NCI-H446 (cell line): ENCODE measurements at regions not wholly inside any gene's neighbourhood (a gene's known extent, or its start where the extent isn't known, plus 50 kb on each side); places are given as distances from the start of the nearest gene placed in this dataset.

Source experiments
- DNase-seq, 2 experiments: peaks; one replicate each; lab custom pipeline; 2025; lab: John Stamatoyannopoulos, UW

DNA sequence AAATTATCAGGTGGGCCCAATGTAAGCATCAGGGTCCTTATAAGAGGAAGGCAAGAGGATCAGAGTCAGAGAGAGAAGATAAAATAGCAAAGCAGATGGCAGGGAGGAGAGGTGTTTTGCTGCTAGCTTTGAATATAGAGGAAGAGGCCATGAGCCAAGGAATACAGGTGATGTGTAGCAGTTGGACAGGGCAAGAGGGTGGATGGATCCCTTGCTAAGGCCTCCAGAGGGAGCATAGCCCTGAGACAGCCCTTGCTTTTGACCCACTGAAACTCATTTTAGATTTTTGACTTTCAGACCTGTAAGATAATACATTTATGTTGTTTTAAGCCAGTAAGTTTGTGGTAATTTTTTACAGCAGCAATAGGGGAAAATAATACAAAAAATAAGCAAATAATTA is 116.6 kb upstream of the PARD3B start:
- DNase-seq = no peak

DNA sequence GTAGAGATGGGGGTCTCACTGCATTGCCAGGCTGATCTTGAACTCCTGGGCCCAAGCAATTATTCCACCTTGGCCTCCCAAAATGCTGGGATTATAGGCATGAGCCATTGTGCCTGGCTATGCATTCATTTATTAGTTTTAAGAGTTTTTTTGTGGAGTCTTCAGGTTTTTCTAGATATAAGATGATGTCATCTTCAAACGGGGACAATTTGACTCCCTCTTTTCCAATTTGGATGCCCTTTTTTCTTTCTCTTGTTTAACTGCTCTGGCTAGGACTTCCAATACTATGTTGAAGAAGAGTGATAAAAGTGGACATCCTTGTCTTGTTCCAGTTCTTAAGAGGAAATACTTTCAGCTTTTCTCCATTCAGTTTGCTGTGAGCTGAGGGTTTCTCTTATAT is 113.7 kb upstream of the PARD3B start:
- no peak for DNase-seq

- no peak for DNase-seq
These were observed 113.1 kb upstream of the PARD3B start for GRCh38 chr2:204432196-204432595.

DNA sequence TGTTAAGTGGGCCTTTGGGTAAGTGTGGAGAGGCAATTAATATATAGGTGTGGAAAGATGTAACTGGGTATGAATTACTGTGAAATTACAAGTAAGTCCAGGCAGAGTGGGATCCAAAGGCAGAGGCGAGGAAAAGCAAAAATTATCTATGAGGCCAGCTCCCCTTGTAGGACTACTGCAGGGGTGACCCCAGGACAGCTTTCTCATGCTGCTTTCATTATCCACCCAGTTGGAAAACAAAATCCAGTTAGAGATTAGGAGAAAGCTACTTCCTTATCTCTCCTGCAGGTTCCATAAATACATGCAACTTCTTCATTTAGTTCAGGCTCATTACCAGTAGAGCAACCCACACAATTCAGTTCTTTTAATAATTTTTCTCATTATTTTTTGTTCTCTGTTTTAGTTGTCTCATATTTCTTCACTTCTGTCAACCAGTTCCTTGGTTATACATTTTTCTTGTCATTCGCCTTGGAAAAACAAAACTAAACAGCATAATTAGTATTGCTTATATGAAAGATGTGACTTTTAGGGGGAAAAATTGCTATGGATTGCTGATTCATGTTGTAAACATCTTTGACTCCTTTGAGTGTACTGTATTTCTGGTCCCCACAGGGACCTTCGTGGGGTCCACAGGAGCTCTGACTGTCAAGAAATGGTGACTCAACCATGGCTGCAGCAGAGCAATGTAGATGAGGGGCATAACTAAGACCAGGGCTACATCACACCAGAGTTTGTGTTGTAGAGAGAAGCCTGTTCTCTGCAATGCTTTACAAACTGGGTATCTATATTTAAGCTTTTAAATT is 110.4 kb upstream of the PARD3B start:
- no peak for DNase-seq

- DNase-seq = no peak
These were observed 109.0 kb upstream of the PARD3B start for GRCh38 chr2:204436230-204436629.

DNA sequence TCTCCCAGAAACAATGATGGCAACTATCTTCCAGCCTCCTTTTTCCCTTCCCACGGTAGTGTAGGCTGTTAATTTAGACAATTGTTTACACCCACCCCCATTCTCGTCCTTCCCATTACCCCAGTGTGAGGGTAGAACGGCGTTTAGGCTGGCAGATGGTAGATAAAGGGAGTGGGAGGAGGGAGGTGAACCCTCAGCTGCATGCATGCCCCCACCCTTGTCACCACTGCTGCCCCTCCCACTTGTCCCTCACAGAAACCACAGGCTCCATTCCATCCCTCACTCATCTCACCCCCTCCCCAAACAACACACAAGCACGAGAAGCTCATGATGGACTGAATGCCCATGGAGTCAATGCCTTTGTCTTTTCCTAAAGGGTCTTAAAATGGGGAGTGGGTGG is 107.9 kb upstream of the PARD3B start:
- no peak for DNase-seq

DNA sequence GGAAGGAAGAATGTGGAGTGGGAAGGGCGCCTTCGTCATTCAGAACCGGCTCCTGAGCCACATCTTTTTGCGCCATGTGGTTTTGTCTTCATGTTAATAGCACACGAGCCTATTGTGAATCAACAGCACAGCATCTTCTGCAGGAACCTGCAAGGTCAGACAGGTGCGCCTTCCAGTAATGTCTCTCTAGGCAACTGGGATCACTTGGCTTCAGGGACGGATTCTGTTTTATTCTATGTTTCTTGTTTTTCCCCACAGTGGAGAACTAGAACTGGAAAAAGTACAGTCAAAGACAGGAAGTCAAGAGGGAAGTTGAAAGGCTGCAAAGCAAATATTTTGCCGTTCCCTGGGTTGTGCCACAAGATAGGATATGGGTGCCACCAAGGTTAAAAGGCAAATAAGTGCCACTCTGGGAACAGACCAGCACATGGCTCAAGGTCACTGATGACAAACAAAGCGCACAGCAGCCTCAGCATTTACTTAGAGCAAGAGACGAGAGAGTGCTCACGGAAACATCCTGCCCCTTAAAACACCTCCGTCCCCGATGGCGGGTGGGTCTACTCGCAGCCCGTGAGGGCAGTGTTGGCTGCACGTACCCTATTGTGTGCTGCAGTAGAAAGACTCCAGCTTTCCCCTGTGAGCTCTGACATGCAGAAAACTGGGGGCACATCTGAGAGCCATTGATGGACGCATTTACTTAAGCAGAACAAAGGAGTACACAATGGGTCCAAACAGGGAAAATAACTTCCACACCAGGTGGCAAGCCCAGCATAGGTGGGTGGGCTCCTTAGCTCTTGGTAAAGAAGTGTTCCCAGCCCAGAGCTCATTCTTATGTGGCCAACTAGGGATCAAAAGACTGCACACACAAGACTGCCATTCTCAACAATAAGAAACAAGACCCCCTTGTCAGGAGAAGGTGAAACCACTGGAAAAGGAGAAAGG is 107.2 kb upstream of the PARD3B start:
- DNase-seq = no peak

- no peak for DNase-seq
These were observed 104.0 kb upstream of the PARD3B start for GRCh38 chr2:204441316-204441715.

- DNase-seq = no peak
These were observed 100.1 kb upstream of the PARD3B start for GRCh38 chr2:204445149-204445548.

GRCh38 chr2:204447722-204448121 is 97.6 kb upstream of the PARD3B start:
- no peak for DNase-seq

GRCh38 chr2:204449977-204450376 is 95.3 kb upstream of the PARD3B start:
- DNase-seq = no peak

DNA sequence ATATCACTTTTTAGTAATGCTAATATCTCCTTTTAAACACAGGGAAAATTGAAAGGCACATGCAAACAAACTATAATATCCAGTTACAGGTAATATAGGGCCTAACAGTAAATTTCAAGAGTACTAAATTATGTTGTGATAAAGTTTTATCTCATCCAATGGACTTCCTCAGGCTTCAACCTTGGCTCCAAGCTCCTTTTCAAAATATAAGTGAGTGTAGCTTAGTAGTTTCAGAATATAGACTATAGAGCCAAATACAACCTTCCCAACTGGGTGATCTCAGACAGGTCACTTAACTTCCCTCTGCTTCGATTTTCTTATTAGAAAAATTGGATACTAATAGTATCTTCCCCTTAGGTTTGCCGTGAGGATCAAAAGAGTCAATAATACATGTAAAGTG is 93.5 kb upstream of the PARD3B start:
- DNase-seq = no peak

- peak; percentile 76 to 81 for DNase-seq
These were observed 92.7 kb upstream of the PARD3B start for GRCh38 chr2:204452464-204453023.

- peak; percentile 25 to 63 for DNase-seq
These were observed 91.5 kb upstream of the PARD3B start for GRCh38 chr2:204453730-204454167.

DNA sequence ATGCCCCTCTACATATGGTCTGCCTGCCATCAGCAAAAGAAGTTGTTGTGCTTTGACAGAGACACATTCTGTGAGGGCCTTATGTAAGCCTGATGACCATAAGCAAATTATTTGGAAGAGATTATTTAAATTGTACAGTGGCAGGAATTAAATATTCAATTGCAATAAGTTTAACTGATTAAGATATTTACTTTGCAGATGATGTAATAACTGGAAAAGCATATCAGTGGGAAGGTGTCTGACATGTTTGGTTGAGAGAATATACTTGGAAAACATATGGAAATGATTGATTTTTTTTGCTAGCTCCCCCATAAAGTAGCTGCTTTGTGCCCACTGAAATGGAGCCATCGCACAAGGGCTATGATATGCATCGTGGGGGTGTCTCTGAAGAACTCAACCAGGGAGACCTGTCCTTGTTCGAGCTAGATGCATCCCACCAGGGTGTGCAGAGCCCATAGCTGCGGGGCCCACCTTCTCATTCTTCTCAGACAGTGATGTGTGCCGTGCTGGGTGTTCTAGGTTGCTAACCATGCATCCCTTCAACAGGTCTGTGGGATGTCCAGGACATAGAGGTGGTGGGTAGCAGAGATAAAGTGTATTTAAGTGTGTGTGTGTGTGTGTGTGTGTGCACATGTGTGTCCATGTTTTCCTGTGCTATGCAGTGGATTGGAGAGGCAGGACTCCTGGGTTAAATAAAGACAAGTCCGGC is 90.4 kb upstream of the PARD3B start:
- DNase-seq = no peak

GRCh38 chr2:204468746-204469429 is 76.4 kb upstream of the PARD3B start:
- no peak for DNase-seq

GRCh38 chr2:204470178-204470620 is 75.1 kb upstream of the PARD3B start:
- no peak for DNase-seq

DNA sequence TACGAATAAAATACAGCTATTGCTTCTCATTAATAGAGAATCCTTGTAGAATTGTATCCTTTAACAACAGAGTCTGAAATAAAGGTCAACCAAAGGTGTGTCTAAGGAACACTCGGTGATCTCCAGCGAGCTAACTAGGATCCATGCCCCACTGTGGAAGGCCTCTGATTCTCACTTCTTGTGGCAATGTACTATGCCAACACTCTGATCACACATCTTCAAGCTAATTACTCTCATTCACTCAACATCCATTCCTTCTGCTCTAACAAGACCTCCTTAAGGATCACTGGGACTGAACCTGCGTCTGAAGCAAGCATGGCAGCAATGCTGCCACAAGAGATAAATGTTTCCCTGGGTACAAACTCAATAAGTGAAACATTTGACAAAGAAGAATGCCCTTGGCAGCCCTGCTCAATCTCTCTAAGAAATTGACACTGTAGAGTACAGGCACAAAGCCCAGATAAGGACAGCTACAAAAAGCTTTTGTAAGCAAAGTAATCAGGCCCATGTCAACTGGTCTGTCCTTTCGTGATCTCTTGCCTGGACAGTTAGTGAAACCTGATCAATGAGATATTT is 74.6 kb upstream of the PARD3B start:
- DNase-seq = no peak

DNA sequence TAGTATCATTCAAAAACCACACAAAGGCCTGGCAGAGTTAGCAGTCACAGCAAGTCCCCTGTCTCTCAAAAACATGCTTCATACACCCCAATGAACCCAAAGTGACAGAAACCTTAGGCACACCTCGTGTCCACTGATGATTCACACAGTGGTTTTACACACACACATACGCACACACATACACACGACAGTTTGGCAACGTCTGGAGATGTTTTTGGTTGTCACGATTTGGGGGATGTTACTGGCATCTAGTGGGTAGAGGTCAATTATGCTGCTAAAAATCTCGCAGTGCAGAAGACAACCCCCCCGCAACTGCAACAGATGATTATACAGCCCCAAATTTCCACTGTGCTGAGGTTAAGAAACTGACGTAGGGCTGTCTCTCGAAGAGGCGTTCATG is 72.9 kb upstream of the PARD3B start:
- no peak for DNase-seq

GRCh38 chr2:204473224-204473623 is 72.1 kb upstream of the PARD3B start:
- no peak for DNase-seq

DNA sequence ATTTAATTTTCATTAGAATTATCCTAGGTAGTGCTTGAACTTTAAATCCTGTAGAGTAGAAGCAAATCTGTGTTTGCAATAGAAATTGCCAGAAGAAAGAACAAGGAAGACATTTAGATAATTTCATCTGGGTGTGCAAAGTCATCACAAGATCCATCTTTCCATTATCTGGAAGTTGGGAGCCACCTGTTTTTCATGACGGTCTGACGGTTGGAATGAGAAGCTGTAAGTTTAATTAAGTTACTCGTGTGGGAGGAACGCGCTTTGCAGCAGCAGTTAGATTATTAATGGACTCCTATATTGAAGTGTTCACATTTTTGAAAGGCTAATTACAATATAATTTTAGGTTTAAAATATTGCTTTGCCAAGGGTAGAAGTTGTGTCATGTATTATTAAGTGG is 69.9 kb upstream of the PARD3B start:
- no peak for DNase-seq
